Esophagus muscularis mucosa (tissue), 4 donors: ENCODE measurements at regions not wholly inside any gene's neighbourhood (a gene's known extent, or its start where the extent isn't known, plus 50 kb on each side); places are given as distances from the start of the nearest gene placed in this dataset.

Experiments
- DNase-seq: peaks from one replicate; pipeline ENCODE4 v3.0.0-alpha.2; 2017; ENCODE audit errors: extremely low spot score
- H3K27ac ChIP-seq, 4 donors: fragments of 200-600 bp; sonication (generic); replicated peaks in 1 of 4; 1 replicate in 3 of 4; 2 replicates in 1 of 4; pipeline ENCODE4 v1.5.1; 2016 to 2019; ENCODE audit warnings: mild to moderate bottlenecking in 1 of 4
- H3K27me3 ChIP-seq, 4 donors: fragments of 200-600 bp; sonication (generic); one replicate each; pipeline versions ENCODE4 v1.5.1 to v1.6.0; 2016 to 2019
- H3K36me3 ChIP-seq, 4 donors: fragments of 200-600 bp; sonication (generic); one replicate each; pipeline ENCODE4 v1.5.1; 2016 to 2019
- H3K4me1 ChIP-seq, 4 donors: fragments of 200-600 bp; sonication (generic); one replicate each; pipeline ENCODE4 v1.5.1; 2016 to 2019
- H3K4me3 ChIP-seq, 4 donors: fragments of 200-600 bp; sonication (generic); 1 replicate in 2 of 4; 2 replicates in 2 of 4; pipeline ENCODE4 v1.5.1; 2016 to 2019; ENCODE audit warnings: mild to moderate bottlenecking in 4 of 4, moderate library complexity in 1 of 4
- H3K9me3 ChIP-seq, 4 donors: fragments of 200-600 bp; sonication (generic); 1 replicate in 3 of 4; 2 replicates in 1 of 4; pipeline ENCODE4 v1.5.1; 2016 to 2019
- EP300 ChIP-seq: sonication (generic); formaldehyde crosslinking; IDR thresholded peaks from one replicate; pipeline ENCODE4 v1.6.1; 2017; ENCODE audit warnings: antibody characterized with exemption
- POLR2A ChIP-seq: fragments of 450-650 bp; IDR thresholded peaks from one replicate; pipeline ENCODE4 v1.6.1; 2017; ENCODE audit warnings: antibody characterized with exemption, moderate library complexity, mild to moderate bottlenecking, low read depth
- POLR2AphosphoS5 ChIP-seq, 2 donors: sonication (generic); formaldehyde crosslinking; IDR thresholded peaks; one replicate each; pipeline ENCODE4 v1.6.1; 2017; ENCODE audit warnings: antibody characterized with exemption in 2 of 2
- WGBS: methylation state at CpG from one replicate; pipeline ENCODE4 v1.1.5; 2018; 5-methylcytosine and 5-hydroxymethylcytosine counted together
- intact Hi-C: fragments of 100-400 bp; cut with DNase I; formaldehyde crosslinking; loops from one replicate; pipeline ENCODE4 v1.15.1; 2023
- TF ChIP-seq, protein P1 (sequence below), 3 experiments: fragments of 200-600 bp in 2 of 3; fragments of 450-650 bp in 1 of 3; sonication (generic) in 2 of 3; IDR thresholded peaks; one replicate each; pipeline ENCODE4 v1.5.1; 2017 to 2019; ENCODE audit warnings: antibody characterized with exemption in 3 of 3, mild to moderate bottlenecking in 2 of 3, moderate library complexity in 1 of 3

DNA sequence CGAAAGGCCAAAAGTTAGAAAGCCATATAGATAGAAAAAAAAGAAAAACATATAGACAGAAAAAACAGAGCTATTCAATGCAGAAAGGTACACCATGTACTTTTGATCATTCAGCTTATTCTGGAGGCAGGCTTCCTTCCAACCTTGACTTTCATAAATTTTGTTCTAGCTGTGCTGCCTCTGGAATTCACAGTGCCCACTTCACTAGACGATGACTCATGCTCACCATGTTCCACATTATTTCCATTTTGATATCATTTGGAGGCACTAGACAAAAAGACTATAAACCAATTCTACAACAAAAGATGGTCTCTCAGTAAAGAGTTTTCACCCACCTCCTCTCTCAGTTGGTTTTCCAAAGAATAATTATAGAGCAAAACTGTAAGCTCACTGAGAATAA is 229.0 kb upstream of the IPO5 start:
- H3K27ac ChIP-seq, result no peak overlapping the region
- 86% methylated on average over 2 of the region's 2 CpGs for WGBS
- no peaks in the 10 kb centered on the region for H3K36me3 ChIP-seq
- H3K4me1 ChIP-seq, result no peaks in the 10 kb centered on the region
- no peak overlapping the region for H3K4me3 ChIP-seq
- peaks cover 0 to 6% (median 0%) of the 10 kb centered on the region in 4 donors for H3K9me3 ChIP-seq
- peak; percentile 19 for DNase-seq
- TF ChIP-seq EP300, result no peak
- no peak for TF ChIP-seq POLR2AphosphoS5 (IDR thresholded peaks at IDR 0.05)
- TF ChIP-seq, protein P1, sequence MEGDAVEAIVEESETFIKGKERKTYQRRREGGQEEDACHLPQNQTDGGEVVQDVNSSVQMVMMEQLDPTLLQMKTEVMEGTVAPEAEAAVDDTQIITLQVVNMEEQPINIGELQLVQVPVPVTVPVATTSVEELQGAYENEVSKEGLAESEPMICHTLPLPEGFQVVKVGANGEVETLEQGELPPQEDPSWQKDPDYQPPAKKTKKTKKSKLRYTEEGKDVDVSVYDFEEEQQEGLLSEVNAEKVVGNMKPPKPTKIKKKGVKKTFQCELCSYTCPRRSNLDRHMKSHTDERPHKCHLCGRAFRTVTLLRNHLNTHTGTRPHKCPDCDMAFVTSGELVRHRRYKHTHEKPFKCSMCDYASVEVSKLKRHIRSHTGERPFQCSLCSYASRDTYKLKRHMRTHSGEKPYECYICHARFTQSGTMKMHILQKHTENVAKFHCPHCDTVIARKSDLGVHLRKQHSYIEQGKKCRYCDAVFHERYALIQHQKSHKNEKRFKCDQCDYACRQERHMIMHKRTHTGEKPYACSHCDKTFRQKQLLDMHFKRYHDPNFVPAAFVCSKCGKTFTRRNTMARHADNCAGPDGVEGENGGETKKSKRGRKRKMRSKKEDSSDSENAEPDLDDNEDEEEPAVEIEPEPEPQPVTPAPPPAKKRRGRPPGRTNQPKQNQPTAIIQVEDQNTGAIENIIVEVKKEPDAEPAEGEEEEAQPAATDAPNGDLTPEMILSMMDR (IDR thresholded peaks at IDR 0.05), result no peak
- TF ChIP-seq POLR2A, result no peak
- intact Hi-C loops, result no loop called here
- H3K27me3 ChIP-seq, result no peaks in the 10 kb centered on the region

DNA sequence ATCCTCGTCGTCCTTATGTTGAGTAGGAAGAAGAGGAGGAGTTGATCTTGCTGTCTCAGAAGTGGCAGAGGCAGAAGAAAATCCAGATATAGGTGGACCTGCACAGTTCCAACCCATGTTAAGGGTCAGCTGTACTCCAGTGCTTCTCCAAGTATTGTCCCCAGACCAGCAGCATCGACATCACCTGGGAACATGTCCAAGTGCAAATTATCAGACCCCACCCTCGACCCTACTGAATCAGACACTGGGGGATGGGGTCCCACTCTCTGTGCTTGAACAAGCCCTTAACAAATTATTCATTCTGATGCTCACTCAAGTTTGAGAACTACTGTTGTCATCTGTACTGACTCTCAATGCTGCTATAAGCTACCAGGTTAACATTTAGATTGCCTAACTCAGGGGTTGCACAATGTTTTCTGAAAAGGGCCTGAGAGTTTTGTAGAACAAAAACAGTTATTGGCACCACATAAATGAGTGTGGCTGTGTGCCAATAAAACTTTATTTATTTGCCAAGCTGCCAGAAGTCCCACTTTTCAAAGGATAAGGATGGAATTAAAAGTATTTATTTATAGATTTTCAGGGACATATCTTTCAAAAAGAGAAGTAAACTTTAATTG is 226.7 kb upstream of the IPO5 start:
- WGBS, result 85% methylated on average over 3 of the region's 4 CpGs
- no peaks in the 10 kb centered on the region for H3K9me3 ChIP-seq
- H3K27ac ChIP-seq, result no peak overlapping the region
- TF ChIP-seq EP300, result no peak
- TF ChIP-seq POLR2AphosphoS5 (IDR thresholded peaks at IDR 0.05), result no peak
- TF ChIP-seq POLR2A, result no peak
- TF ChIP-seq, protein P1 (IDR thresholded peaks at IDR 0.05), result no peak
- H3K4me3 ChIP-seq, result no peak overlapping the region
- DNase-seq, result peak; percentile 57
- H3K27me3 ChIP-seq, result no peaks in the 10 kb centered on the region
- intact Hi-C loops, result no loop called here
- H3K36me3 ChIP-seq, result no peaks in the 10 kb centered on the region
- H3K4me1 ChIP-seq, result no peaks in the 10 kb centered on the region

DNA sequence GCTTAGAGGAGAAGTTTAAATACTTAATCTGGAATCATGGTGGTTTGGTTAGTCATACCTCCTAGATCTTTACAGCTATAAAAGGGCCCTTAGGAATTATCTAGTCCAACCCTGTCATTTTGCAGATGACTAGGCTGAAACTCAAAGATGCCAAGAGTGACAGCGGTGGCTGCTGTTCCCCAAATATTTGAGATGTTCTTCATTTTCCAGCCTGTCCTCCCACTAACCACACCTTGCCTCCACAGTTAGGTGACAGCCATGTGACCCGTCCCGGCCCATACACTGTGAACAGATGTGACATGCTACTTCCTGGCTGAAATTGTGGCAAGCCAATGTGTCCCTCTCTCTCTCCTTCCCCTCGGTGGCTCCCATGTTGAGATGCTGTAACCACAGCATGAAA is 225.5 kb upstream of the IPO5 start:
- TF ChIP-seq EP300 (no peak), POLR2AphosphoS5 (IDR thresholded peaks at IDR 0.05) (no peak), POLR2A (no peak)
- TF ChIP-seq, protein P1 (IDR thresholded peaks at IDR 0.05), result no peak
- intact Hi-C loops, result no loop called here
- no peaks in the 10 kb centered on the region for H3K27me3 ChIP-seq
- H3K4me3 ChIP-seq, result no peak overlapping the region
- no peaks in the 10 kb centered on the region for H3K9me3 ChIP-seq
- H3K27ac ChIP-seq, result no peak overlapping the region
- DNase-seq, result peak; percentile 31
- WGBS, result 96% methylated on average over 4 of the region's 4 CpGs
- H3K36me3 ChIP-seq, result no peaks in the 10 kb centered on the region
- H3K4me1 ChIP-seq, result no peaks in the 10 kb centered on the region

DNA sequence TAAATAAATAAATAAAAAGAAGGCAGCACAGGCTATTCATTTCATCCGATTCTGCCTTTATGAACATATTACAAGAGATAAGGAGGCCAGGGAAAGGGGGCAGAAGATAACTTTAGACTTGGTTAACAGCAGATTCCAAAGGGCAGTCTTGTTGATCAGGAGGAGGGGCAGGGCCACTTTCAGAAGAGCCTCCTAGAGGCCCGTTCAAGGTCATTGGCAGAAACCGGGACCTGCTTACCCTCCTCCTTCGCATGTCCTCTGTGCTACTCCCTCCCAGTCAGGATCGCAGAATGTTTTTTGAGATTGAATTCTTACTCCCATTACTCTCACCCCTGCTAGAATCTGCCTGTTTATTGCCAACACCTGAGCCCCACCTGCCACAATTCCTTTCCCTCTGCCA is 217.0 kb upstream of the IPO5 start:
- H3K4me1 ChIP-seq, result no peaks in the 10 kb centered on the region
- no peak overlapping the region for H3K27ac ChIP-seq
- TF ChIP-seq POLR2AphosphoS5 (IDR thresholded peaks at IDR 0.05) (no peak), EP300 (no peak), POLR2A (no peak)
- TF ChIP-seq, protein P1 (IDR thresholded peaks at IDR 0.05), result no peak
- H3K9me3 ChIP-seq, result no peaks in the 10 kb centered on the region
- no peak for DNase-seq
- H3K27me3 ChIP-seq, result no peaks in the 10 kb centered on the region
- no peaks in the 10 kb centered on the region for H3K36me3 ChIP-seq
- no peak overlapping the region for H3K4me3 ChIP-seq
- 91% methylated on average over 5 of the region's 5 CpGs for WGBS
- intact Hi-C loops, result no loop called here

DNA sequence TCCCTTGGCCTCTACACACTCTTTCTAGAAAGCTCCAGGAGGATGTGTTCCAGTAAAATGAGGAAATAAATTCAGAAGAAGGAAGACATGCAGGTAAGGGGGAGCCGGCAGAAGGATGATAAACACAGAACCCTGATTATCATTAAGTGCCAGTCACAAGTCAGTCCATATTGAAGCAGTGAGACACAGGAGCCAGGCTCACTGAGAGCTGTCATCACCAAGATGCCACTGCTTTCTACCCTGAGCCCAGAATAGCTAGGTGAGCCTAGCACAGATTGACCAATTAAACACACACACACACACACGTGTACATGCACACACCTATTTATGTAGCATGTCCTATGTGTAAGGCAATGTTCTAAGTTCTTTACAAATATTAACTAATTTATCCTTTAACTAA is 211.4 kb upstream of the IPO5 start:
- Histone ChIP-seq H3K4me1 (no peaks in the 10 kb centered on the region), H3K4me3 (no peak overlapping the region), H3K27ac (no peak overlapping the region), H3K27me3 (no peaks in the 10 kb centered on the region), H3K9me3 (no peaks in the 10 kb centered on the region), H3K36me3 (no peaks in the 10 kb centered on the region)
- intact Hi-C loops, result no loop called here
- TF ChIP-seq, protein P1 (IDR thresholded peaks at IDR 0.05), result no peak
- no peak for TF ChIP-seq POLR2AphosphoS5 (IDR thresholded peaks at IDR 0.05)
- no peak for TF ChIP-seq EP300
- TF ChIP-seq POLR2A, result no peak
- peak; percentile 82 for DNase-seq
- 82% methylated on average over 2 of the region's 2 CpGs for WGBS
